ENCODE measurements at regions not wholly inside any gene's neighbourhood (a gene's known extent, or its start where the extent isn't known, plus 50 kb on each side); places are given as distances from the start of the nearest gene placed in this dataset.

DNA sequence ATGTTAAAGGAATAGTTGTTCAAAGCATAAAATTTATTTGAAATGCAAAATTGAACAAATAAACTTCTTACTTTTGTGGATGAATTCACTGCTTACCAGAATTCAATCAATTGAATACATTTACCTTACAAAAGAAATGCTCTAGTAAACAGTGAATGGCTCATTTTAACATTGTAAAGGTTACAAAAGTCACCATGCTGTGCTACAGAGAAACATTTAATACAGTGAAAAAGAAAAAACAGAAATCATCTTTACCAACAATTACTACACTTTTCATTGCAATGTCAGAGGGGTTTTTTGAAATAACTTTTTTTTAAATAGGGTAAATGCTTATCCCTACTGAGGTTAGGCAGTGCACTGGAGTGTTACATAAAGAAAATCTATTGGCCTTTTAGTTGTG is 853.0 kb downstream of the NCAM2 start:
- TF ChIP-seq YY1 (IDR thresholded peaks at IDR 0.05; ENCODE audit: insufficient read depth, insufficient read length) (no peak), ZNF274 (IDR thresholded peaks at IDR 0.05; ENCODE audit: low read depth, low read length) (no peak)

Measured in NT2/D1 (cell line).